Stomach (tissue), 4 donors: ENCODE measurements at regions not wholly inside any gene's neighbourhood (a gene's known extent, or its start where the extent isn't known, plus 50 kb on each side); places are given as distances from the start of the nearest gene placed in this dataset.

Experiments
- CTCF ChIP-seq, 7 experiments: fragments of 450-650 bp in 4 of 7; fragments of 200-600 bp in 3 of 7; sonication (generic) in 3 of 7; IDR thresholded peaks; one replicate each; pipeline ENCODE4 v1.5.1; 2016 to 2019; ENCODE audit warnings: antibody characterized with exemption in 7 of 7, control low read depth in 2 of 7, mild to moderate bottlenecking in 1 of 7
- POLR2A ChIP-seq, 4 donors: fragments of 450-650 bp; IDR thresholded peaks; one replicate each; pipeline ENCODE4 v1.6.1; 2016; ENCODE audit warnings: antibody characterized with exemption in 4 of 4, control low read depth in 2 of 4, mild to moderate bottlenecking in 1 of 4, moderate library complexity in 1 of 4
- POLR2AphosphoS5 ChIP-seq, 3 donors: sonication (generic); formaldehyde crosslinking; IDR thresholded peaks; one replicate each; pipeline ENCODE4 v1.6.1; 2016; ENCODE audit warnings: antibody characterized with exemption in 3 of 3

DNA sequence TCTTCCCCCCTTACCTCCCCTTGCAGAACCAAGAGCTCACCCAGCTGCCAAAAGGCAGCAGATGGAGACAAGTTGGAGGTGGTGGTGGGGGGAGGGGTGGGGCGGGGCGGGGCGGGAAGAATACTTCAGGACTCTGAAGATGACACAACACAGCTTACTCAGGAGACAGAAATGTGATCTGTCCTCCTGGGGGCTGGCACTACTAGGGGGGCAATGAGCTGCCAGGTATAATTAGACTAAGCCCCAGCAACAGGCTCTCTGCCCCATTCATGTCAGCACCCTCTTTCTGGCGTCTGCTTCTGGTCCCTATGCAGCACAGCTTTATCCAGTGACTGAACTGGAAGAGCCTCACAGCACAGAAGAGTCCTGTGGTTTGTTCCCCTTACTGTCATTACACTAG is 407.0 kb downstream of the MED13L start:
- TF ChIP-seq CTCF (IDR thresholded peaks at IDR 0.05) (no peak), POLR2A (IDR thresholded peaks at IDR 0.05) (no peak), POLR2AphosphoS5 (IDR thresholded peaks at IDR 0.05) (no peak)
